GM12874 (cell line): ENCODE measurements at regions not wholly inside any gene's neighbourhood (a gene's known extent, or its start where the extent isn't known, plus 50 kb on each side); places are given as distances from the start of the nearest gene placed in this dataset.

Experiments
- TF ChIP-seq, protein P1 (sequence below): IDR thresholded peaks from 2 replicates; pipeline ENCODE4 v1.5.1; 2011; ENCODE audit warnings: low read depth, mild to moderate bottlenecking, control low read depth, low read length, moderate library complexity; ENCODE audit not compliant: insufficient read depth

DNA sequence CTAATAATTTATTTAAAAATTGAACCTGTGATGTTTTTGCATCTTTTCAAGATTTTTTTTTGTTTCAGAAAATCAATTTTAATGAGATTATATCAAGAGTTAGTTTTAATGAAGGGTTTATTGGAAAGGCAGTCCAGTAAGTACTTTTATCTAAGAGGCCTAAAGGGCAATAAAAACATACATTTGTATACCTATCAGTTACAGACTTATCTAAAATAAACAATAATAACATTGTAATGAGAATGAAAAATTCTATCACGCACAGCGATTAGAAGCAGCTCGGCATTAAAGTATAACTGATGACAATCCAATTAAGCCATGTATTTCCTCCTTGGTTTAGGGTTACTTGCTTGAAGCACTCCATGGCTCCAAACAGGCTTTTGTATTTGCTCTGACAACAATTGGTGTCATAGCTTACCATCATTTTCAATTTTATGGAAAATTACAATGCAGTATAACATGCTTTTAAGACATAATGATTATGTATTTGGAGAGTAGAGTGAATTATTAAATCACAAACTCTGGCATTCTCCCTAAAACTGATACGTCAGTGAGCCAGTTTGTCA lies 629.4 kb downstream of the TSN start:
- TF ChIP-seq, protein P1, sequence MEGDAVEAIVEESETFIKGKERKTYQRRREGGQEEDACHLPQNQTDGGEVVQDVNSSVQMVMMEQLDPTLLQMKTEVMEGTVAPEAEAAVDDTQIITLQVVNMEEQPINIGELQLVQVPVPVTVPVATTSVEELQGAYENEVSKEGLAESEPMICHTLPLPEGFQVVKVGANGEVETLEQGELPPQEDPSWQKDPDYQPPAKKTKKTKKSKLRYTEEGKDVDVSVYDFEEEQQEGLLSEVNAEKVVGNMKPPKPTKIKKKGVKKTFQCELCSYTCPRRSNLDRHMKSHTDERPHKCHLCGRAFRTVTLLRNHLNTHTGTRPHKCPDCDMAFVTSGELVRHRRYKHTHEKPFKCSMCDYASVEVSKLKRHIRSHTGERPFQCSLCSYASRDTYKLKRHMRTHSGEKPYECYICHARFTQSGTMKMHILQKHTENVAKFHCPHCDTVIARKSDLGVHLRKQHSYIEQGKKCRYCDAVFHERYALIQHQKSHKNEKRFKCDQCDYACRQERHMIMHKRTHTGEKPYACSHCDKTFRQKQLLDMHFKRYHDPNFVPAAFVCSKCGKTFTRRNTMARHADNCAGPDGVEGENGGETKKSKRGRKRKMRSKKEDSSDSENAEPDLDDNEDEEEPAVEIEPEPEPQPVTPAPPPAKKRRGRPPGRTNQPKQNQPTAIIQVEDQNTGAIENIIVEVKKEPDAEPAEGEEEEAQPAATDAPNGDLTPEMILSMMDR, result no peak

DNA sequence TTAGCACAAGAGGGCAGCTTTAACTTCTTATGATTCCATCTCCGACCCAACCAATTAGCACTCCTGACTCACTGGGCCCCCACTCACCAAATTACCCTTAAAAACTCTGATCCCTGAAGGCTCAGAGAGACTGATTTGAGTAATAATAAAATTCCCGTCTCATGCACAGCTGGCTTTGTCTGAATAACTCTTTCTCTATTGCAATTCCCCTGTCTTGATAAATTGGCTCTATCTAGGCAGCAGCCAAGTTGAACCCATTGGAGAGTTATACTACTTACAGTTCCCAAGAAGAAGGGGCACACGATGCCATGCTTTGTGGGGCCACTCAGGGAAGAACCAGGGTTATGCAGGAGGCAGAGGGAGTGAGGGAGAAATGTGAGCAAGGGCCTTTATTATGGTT lies 632.8 kb downstream of the TSN start:
- TF ChIP-seq, protein P1, result no peak

DNA sequence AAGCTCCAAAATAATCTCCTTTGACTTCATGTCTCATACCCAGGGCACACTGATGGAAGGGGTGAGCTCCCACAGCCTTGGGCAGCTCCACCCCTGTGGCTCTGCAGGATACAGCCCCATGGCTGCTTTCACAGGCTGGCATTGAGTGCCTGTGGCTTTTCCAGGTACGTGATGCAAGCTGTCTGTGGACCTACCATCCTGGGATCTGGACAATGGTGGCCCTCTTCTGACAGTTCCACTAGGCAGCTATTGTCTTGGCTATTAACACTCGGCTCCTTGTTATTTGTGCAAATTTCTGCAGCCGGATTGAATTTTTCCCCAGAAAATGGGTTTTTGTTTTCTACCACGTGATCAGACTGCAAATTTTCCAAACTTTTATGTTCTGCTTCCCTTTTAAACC lies 634.2 kb downstream of the TSN start:
- TF ChIP-seq, protein P1, result no peak

DNA sequence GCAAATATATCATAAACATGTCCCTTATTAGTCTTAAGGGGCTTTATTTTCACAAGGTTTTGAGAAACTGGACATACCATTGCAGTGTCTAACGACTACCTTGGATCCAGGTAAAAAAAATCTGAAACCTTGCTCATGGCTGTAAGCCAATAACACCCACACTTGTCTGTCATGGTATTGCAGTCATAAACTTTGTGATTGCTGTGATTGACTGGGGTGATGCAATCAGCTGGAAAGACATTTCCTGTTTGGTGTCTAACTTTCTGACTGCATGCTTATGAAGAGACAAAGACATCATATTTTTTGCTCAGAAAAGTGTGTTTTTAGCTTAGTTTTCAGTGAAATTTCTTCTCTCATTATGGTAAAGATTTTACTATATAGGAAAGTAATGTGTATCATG lies 635.0 kb downstream of the TSN start:
- TF ChIP-seq, protein P1, result no peak

DNA sequence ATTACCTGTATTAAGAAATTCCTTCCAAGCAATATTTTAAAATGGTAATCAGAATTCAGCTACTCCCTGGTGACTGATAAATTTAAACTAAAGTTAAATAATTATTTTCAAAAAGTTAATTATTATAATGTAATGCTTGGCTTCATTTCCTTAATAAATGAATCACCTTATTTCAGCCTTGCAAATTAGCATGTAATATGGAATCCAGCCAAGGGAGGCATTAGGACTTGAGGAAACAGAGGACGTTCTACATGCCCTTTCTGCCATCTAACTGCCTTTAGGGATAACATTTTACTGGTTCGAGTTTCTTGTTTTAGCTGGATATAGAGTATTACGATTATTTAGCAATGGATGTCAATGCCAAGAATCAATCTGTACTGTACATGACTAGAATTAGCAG lies 636.3 kb downstream of the TSN start:
- TF ChIP-seq, protein P1, result no peak

DNA sequence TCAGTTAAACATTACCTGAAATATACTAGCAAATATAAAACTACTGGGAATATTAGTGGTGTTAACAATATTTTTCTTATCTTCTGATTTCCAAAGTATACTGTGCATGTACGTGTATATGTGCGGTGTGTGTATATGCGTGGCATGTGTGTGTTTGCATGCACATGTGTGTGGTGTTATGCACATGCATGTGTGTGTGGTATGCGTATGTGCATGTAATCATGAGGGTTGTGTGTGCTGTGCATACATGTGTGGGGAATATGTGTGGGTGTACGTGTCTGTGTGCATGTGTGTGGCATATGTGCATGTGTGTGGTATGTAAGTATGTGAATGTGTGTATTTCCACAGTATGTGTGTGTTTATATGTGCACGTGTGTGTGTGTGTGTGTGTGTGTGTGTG lies 640.2 kb downstream of the TSN start:
- TF ChIP-seq, protein P1, result no peak

DNA sequence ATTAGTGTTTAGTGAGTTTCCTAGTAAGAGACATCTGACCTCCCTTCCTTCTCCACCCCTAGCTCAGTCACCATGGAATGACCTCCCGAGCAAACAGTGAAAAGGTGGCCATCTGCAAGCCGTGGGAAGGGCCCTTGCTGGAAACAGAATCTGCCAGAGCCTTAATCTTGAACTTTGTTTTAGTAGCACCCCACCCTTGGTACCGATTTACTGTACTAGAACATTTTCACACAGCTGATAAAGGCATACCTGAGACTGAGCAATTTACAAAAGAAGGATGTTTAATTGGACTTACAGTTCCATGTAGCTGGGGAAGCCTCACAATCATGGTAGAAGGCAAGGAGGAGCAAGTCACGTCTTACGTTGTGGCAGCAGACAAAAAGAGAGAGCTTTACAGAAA lies 655.8 kb downstream of the TSN start:
- TF ChIP-seq, protein P1, result no peak
